Fibroblast of villous mesenchyme (primary cell): ENCODE measurements at regions not wholly inside any gene's neighbourhood (a gene's known extent, or its start where the extent isn't known, plus 50 kb on each side); places are given as distances from the start of the nearest gene placed in this dataset.

Experiments used
- DNase-seq: peaks from one replicate; pipeline ENCODE4 v3.0.0-alpha.2; 2010; ENCODE audit warnings: low read depth
- H3K4me3 ChIP-seq: 2 replicates; pipeline ENCODE4 v1.5.1; 2011; ENCODE audit warnings: low read depth, mild to moderate bottlenecking, low read length
- TF ChIP-seq, protein P1 (sequence below): IDR thresholded peaks from 2 replicates; pipeline ENCODE4 v1.5.1; 2012; ENCODE audit warnings: low read depth, mild to moderate bottlenecking, low read length; ENCODE audit not compliant: insufficient read depth

DNA sequence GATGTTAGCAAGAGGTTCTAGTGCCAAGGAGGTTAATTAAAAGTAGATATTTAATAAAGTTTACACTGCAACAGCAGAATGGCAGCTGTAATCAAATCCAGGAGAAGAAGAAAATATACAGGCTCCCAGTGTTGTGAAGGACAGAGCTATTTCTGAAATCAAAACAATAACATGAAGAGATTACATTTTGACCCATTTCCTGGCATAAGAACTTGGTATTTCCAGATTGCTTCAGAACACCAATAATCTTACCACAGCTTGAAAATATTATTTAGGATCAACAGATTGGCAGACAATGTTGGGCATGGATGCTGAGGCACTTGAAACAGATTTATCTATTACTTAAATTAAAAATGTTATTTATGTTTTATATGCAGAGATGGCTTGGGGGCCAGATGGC lies 692.5 kb downstream of the KCNA4 start:
- peak; percentile 14 for DNase-seq
- no peak overlapping the region for H3K4me3 ChIP-seq
- TF ChIP-seq, protein P1, sequence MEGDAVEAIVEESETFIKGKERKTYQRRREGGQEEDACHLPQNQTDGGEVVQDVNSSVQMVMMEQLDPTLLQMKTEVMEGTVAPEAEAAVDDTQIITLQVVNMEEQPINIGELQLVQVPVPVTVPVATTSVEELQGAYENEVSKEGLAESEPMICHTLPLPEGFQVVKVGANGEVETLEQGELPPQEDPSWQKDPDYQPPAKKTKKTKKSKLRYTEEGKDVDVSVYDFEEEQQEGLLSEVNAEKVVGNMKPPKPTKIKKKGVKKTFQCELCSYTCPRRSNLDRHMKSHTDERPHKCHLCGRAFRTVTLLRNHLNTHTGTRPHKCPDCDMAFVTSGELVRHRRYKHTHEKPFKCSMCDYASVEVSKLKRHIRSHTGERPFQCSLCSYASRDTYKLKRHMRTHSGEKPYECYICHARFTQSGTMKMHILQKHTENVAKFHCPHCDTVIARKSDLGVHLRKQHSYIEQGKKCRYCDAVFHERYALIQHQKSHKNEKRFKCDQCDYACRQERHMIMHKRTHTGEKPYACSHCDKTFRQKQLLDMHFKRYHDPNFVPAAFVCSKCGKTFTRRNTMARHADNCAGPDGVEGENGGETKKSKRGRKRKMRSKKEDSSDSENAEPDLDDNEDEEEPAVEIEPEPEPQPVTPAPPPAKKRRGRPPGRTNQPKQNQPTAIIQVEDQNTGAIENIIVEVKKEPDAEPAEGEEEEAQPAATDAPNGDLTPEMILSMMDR, result no peak

DNA sequence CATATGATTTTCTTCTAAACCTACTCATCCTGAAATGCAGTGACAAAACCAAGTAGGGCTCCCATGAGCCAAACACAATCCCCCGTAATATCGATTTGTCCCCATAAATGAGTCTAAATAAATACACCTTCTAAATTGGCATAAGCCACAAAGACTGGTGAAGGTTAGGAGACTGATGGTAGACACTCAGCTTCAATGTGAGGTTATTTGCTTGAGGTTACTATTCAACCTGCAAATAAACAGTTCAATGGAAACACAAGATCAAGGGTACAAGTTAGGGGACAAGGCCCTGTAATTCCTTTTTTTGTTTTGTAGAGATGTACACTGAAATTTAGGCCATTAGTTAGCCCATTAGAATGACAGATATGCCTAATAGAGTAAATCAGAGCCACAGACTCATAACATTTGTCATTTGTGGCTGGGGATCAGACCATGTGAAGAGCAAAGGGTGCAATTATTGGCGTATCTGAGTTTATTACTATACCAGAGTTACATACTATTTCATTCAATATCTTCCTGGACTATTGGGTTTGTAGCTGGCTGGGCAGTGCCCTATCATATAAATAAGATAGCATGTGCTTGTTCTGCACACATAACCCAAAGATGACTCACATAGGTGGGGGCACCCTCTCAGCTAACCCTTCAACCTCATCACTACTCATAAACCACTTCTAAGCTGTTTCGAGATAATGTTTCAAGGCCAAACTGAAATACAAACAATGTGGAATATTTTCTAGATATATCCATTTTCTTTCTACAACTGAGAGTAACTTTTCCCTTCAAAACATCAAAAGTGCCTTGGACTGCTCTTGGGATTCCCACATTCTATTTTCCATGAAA lies 695.3 kb downstream of the KCNA4 start:
- peak; percentile 83 for DNase-seq
- H3K4me3 ChIP-seq, result no peak overlapping the region
- TF ChIP-seq, protein P1, result no peak

DNA sequence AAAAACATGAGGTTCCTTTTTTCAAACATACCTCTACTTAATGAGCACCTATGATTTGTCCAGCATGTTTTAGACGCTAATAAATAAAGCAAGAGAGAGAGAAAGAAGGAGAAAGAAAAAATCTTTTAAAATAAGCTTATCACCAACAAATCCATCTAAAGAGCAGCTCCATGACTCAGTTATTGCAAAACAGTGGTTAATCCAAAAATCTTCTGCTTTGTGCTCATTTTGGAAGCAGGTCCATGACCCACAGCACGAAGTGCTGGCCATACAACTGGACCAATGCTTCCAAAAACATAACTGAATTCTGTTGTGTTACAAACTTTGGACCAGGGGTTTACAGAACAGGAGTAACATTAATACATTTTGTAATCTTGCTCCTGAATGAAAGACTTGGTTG lies 696.6 kb downstream of the KCNA4 start:
- TF ChIP-seq, protein P1, result no peak
- H3K4me3 ChIP-seq, result no peak overlapping the region
- DNase-seq, result no peak

DNA sequence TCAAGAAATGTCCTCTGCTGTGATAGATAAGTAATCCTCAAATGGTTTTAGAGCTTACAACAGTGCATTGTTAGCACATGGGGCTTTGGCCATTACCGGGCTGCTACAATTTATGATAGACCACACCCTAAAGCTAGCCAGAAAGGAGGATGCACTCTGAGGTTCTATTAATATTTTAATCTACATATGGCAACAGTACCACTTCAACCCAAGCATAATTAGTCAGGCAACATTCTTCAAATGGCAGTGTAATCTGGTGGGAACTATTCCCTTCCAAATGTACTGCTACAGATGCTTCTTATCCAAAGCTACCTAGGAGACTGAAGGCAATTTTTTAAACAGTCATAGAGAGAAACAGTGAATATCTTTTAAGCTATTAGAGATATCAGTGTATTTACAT lies 697.6 kb downstream of the KCNA4 start:
- TF ChIP-seq, protein P1, result no peak
- DNase-seq, result peak; percentile 69
- H3K4me3 ChIP-seq, result no peak overlapping the region

DNA sequence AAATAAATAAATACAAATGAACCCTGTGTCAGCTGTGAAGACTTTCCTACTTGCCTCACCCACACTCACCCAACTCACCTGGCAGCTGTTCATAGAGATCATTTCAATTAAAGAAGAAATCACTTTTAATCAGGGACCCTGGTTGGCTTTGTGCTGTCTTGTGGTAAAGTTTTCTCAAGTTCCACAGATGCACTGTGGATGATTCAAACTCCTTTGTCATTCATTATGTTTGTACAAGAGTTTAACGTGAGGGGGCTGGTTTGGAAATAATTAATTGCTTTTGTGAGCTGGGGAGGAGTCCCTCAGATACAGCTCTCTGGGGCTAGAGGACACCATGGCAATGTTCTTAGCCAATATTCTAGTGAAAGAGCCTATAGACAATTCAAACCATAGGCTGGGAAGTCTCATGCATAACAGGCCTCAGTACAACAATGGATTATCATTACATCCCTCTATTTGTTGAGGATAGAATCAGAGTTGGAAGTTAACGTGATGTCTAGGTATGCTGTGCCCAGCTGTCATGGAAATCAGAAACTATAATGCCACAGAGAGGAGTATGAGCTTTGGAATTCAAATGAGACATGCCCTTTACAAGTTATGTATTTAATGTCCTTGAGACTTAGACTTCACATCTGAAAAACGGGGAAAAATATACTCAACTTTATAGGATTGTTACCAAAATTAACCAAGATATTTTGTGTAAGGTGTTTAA lies 698.5 kb downstream of the KCNA4 start:
- TF ChIP-seq, protein P1, result no peak
- H3K4me3 ChIP-seq, result no peak overlapping the region
- DNase-seq, result no peak

DNA sequence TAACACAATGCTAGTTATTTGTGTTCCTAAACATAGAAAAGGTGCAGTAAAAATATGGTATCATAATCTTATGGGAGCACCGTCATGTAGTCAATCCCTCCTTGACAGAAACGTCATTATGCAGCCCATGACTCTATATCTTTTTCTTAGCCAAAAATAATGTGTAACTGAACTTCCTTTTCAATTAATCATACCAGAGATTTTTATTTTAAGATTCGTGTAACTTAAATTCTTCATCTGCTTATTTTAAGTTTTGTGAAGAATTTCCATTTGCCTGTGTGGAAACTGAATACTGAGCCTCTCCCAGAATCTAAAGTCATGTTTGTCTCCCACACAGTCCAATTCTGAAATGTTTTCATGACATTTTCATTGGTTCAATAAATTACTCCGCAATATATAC lies 699.1 kb downstream of the KCNA4 start:
- TF ChIP-seq, protein P1, result no peak
- no peak for DNase-seq
- H3K4me3 ChIP-seq, result no peak overlapping the region

DNA sequence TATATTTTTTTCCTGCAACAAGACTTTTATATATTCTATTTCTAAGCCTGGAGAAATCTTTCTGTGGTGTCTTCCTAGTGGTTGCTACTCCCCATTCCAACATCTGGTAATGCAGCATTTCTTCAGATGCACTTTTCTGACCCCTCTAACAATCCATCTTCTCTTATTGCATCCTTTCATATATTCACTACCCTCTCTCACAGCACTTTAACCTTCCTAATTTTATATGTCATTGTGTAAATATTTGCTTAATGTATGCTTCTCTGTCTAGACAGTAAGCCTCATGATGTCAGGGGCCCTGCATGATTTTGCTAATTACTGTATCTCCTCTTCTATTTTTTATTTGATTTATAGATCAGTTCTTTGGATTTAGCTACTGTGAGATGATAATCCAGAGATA lies 701.6 kb downstream of the KCNA4 start:
- no peak overlapping the region for H3K4me3 ChIP-seq
- no peak for DNase-seq
- TF ChIP-seq, protein P1, result no peak
